ENCODE measurements at regions not wholly inside any gene's neighbourhood (a gene's known extent, or its start where the extent isn't known, plus 50 kb on each side); places are given as distances from the start of the nearest gene placed in this dataset.

GRCh38 chr5:133843911-133844310 is 124.5 kb downstream of the C5orf15 start:
- H3K36me3 ChIP-seq (ENCODE audit: control insufficient read depth in 1 of 2, insufficient read depth in 2 of 2, low read depth in 1 of 2, low read length in 2 of 2): no peaks in the 10 kb centered on the region
- no peak overlapping the region for H4K8ac ChIP-seq (ENCODE audit: low read length)

GRCh38 chr5:133842846-133843611 is 125.4 kb downstream of the C5orf15 start:
- Histone ChIP-seq H2AK5ac (ENCODE audit: low read length, severe bottlenecking) (no peak overlapping the region), H3K23ac (ENCODE audit: low read length in 2 of 2) (no peak overlapping the region), H3K9ac (ENCODE audit: low read length) (no peak overlapping the region), H2BK12ac (ENCODE audit: low read length in 2 of 2) (no peak overlapping the region), H3K9me3 (ENCODE audit: control insufficient read depth, low read length) (no peaks in the 10 kb centered on the region), H3K36me3 (ENCODE audit: control insufficient read depth in 1 of 2, insufficient read depth in 2 of 2, low read depth in 1 of 2, low read length in 2 of 2) (no peaks in the 10 kb centered on the region), H3K18ac (ENCODE audit: low read depth in 1 of 2, low read length in 2 of 2) (no peak overlapping the region), H4K8ac (ENCODE audit: low read length) (no peak overlapping the region), H3K27ac (ENCODE audit: low read length, poor library complexity, severe bottlenecking) (peak overlapping the region; percentile 3), H3K79me1 (replicated peaks; ENCODE audit: low read length, poor library complexity, severe bottlenecking) (no peaks in the 10 kb centered on the region), H3K14ac (ENCODE audit: low read length in 2 of 2) (no peak overlapping the region), H2BK5ac (ENCODE audit: low read depth, low read length, poor library complexity, severe bottlenecking) (no peak overlapping the region), H2AFZ (ENCODE audit: low read depth, low read length) (no peak overlapping the region), H3K27me3 (ENCODE audit: control insufficient read depth in 1 of 2, insufficient read depth in 1 of 2, low read length in 2 of 2) (peaks cover 55 to 70% of the 10 kb centered on the region in 2 experiments), H3K4me3 (ENCODE audit: insufficient read depth in 1 of 2, low read depth in 1 of 2, low read length in 2 of 2) (no peak overlapping the region), H3K4me1 (ENCODE audit: control insufficient read depth, insufficient read depth, low read depth, low read length) (peaks cover 13% of the 10 kb centered on the region), H2BK15ac (ENCODE audit: low read depth, poor library complexity, severe bottlenecking) (no peak overlapping the region), H3K4ac (ENCODE audit: low read depth in 1 of 2, low read length in 2 of 2) (no peak overlapping the region), H4K91ac (ENCODE audit: low read length) (no peak overlapping the region), H3K4me2 (ENCODE audit: low read length, poor library complexity, severe bottlenecking) (no peak overlapping the region), H2BK120ac (ENCODE audit: low read depth, low read length) (no peak overlapping the region)
- WGBS: 74% methylated on average over 11 of the region's 11 CpGs
- DNase-seq: no peak

More at GRCh38 chr5:133843911-133844310, 124.5 kb downstream of the C5orf15 start:
- Histone ChIP-seq H2BK5ac (ENCODE audit: low read depth, low read length, poor library complexity, severe bottlenecking) (no peak overlapping the region), H3K23ac (ENCODE audit: low read length in 2 of 2) (no peak overlapping the region), H3K27me3 (ENCODE audit: control insufficient read depth in 1 of 2, insufficient read depth in 1 of 2, low read length in 2 of 2) (peaks cover 62 to 68% of the 10 kb centered on the region in 2 experiments), H3K4me2 (ENCODE audit: low read length, poor library complexity, severe bottlenecking) (no peak overlapping the region), H3K79me1 (replicated peaks; ENCODE audit: low read length, poor library complexity, severe bottlenecking) (no peaks in the 10 kb centered on the region), H3K4ac (ENCODE audit: low read depth in 1 of 2, low read length in 2 of 2) (no peak overlapping the region), H2AK5ac (ENCODE audit: low read length, severe bottlenecking) (no peak overlapping the region), H3K4me3 (ENCODE audit: insufficient read depth in 1 of 2, low read depth in 1 of 2, low read length in 2 of 2) (no peak overlapping the region), H2AFZ (ENCODE audit: low read depth, low read length) (no peak overlapping the region), H2BK120ac (ENCODE audit: low read depth, low read length) (no peak overlapping the region), H2BK12ac (ENCODE audit: low read length in 2 of 2) (no peak overlapping the region), H3K14ac (ENCODE audit: low read length in 2 of 2) (no peak overlapping the region), H3K18ac (ENCODE audit: low read depth in 1 of 2, low read length in 2 of 2) (no peak overlapping the region), H2BK15ac (ENCODE audit: low read depth, poor library complexity, severe bottlenecking) (no peak overlapping the region), H3K9me3 (ENCODE audit: control insufficient read depth, low read length) (no peaks in the 10 kb centered on the region), H3K4me1 (ENCODE audit: control insufficient read depth, insufficient read depth, low read depth, low read length) (peaks cover 13% of the 10 kb centered on the region), H4K91ac (ENCODE audit: low read length) (no peak overlapping the region), H3K27ac (ENCODE audit: low read length, poor library complexity, severe bottlenecking) (no peak overlapping the region), H3K9ac (ENCODE audit: low read length) (no peak overlapping the region)
- WGBS: 86% methylated on average over 4 of the region's 4 CpGs
- no peak for DNase-seq

DNA sequence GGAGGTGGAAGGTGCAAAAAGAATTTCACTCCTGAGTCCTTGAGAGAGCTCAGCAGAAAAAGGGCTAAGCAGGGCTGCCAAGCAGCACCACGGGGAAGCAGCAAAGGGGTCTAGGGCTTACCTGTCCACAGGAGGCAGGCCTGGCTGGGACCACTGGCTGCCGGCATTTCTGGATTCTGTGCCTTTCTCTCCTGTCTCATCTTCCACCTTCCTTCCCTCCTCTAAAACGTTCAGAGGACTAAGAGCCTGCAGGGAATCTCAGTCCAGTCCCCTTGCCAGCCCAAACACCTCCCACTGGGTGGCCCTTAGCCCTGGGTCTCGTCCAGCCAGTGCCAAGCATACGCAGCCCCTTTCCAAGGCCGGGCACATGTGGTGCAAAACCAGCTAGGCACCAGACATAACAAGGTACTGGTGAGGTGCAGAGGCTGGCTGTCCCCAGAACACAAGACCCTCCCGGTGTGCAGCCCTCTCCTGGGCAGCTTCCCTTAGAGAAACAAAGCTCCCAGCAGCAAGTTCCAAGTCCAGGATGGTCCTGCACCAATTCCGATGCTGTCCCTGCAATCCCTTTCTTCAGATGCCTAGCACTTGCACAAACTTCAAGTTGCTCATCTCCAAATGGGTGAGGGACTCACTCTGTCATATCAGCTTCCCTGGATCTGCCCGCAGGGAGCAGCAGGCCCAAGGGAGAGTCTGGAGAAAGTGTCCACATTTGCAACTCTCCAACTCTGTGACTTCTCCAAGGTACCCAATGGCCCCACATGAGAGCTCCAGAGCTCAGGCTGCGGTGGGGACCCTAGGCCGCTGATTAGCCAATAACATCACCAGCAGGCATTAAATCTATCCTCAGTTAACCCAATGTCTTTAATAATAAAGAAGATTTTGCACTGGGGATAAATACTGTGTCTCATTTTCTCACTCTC is 126.3 kb downstream of the C5orf15 start:
- no peak overlapping the region for H3K23ac ChIP-seq (ENCODE audit: low read length in 2 of 2)
- no peak overlapping the region for H4K91ac ChIP-seq (ENCODE audit: low read length)
- no peak overlapping the region for H2BK120ac ChIP-seq (ENCODE audit: low read depth, low read length)
- H3K18ac ChIP-seq (ENCODE audit: low read depth in 1 of 2, low read length in 2 of 2): no peak overlapping the region
- H4K8ac ChIP-seq (ENCODE audit: low read length): no peak overlapping the region
- H3K4me1 ChIP-seq (ENCODE audit: control insufficient read depth, insufficient read depth, low read depth, low read length): peaks cover 15% of the 10 kb centered on the region
- H3K36me3 ChIP-seq (ENCODE audit: control insufficient read depth in 1 of 2, insufficient read depth in 2 of 2, low read depth in 1 of 2, low read length in 2 of 2): no peaks in the 10 kb centered on the region
- H3K27me3 ChIP-seq (ENCODE audit: control insufficient read depth in 1 of 2, insufficient read depth in 1 of 2, low read length in 2 of 2): peaks cover 46 to 67% of the 10 kb centered on the region in 2 experiments
- WGBS: 73% methylated on average over 11 of the region's 11 CpGs
- no peak overlapping the region for H3K14ac ChIP-seq (ENCODE audit: low read length in 2 of 2)
- H3K4ac ChIP-seq (ENCODE audit: low read depth in 1 of 2, low read length in 2 of 2): no peak overlapping the region
- H3K9me3 ChIP-seq (ENCODE audit: control insufficient read depth, low read length): no peaks in the 10 kb centered on the region
- no peak overlapping the region for H2BK12ac ChIP-seq (ENCODE audit: low read length in 2 of 2)
- H2AFZ ChIP-seq (ENCODE audit: low read depth, low read length): no peak overlapping the region
- H2AK5ac ChIP-seq (ENCODE audit: low read length, severe bottlenecking): no peak overlapping the region
- H3K27ac ChIP-seq (ENCODE audit: low read length, poor library complexity, severe bottlenecking): no peak overlapping the region
- no peak overlapping the region for H3K9ac ChIP-seq (ENCODE audit: low read length)
- H3K4me3 ChIP-seq (ENCODE audit: insufficient read depth in 1 of 2, low read depth in 1 of 2, low read length in 2 of 2): no peak overlapping the region
- H2BK15ac ChIP-seq (ENCODE audit: low read depth, poor library complexity, severe bottlenecking): no peak overlapping the region
- no peak overlapping the region for H3K4me2 ChIP-seq (ENCODE audit: low read length, poor library complexity, severe bottlenecking)
- no peak overlapping the region for H2BK5ac ChIP-seq (ENCODE audit: low read depth, low read length, poor library complexity, severe bottlenecking)
- H3K79me1 ChIP-seq (replicated peaks; ENCODE audit: low read length, poor library complexity, severe bottlenecking): no peaks in the 10 kb centered on the region
- no peak for DNase-seq

- H4K8ac ChIP-seq (ENCODE audit: low read length): no peak overlapping the region
- no peak overlapping the region for H3K27ac ChIP-seq (ENCODE audit: low read length, poor library complexity, severe bottlenecking)
- no peak overlapping the region for H3K23ac ChIP-seq (ENCODE audit: low read length in 2 of 2)
- H3K14ac ChIP-seq (ENCODE audit: low read length in 2 of 2): no peak overlapping the region
- WGBS: 77% methylated on average over 2 of the region's 2 CpGs
- no peak overlapping the region for H2AK5ac ChIP-seq (ENCODE audit: low read length, severe bottlenecking)
- no peak overlapping the region for H2BK5ac ChIP-seq (ENCODE audit: low read depth, low read length, poor library complexity, severe bottlenecking)
- no peak overlapping the region for H2BK120ac ChIP-seq (ENCODE audit: low read depth, low read length)
- no peak overlapping the region for H4K91ac ChIP-seq (ENCODE audit: low read length)
- H3K36me3 ChIP-seq (ENCODE audit: control insufficient read depth in 1 of 2, insufficient read depth in 2 of 2, low read depth in 1 of 2, low read length in 2 of 2): no peaks in the 10 kb centered on the region
- H3K4ac ChIP-seq (ENCODE audit: low read depth in 1 of 2, low read length in 2 of 2): no peak overlapping the region
- H3K18ac ChIP-seq (ENCODE audit: low read depth in 1 of 2, low read length in 2 of 2): no peak overlapping the region
- peaks cover 37 to 58% of the 10 kb centered on the region in 2 experiments for H3K27me3 ChIP-seq (ENCODE audit: control insufficient read depth in 1 of 2, insufficient read depth in 1 of 2, low read length in 2 of 2)
- H3K4me3 ChIP-seq (ENCODE audit: insufficient read depth in 1 of 2, low read depth in 1 of 2, low read length in 2 of 2): no peak overlapping the region
- no peaks in the 10 kb centered on the region for H3K79me1 ChIP-seq (replicated peaks; ENCODE audit: low read length, poor library complexity, severe bottlenecking)
- H2BK12ac ChIP-seq (ENCODE audit: low read length in 2 of 2): no peak overlapping the region
- peaks cover 15% of the 10 kb centered on the region for H3K4me1 ChIP-seq (ENCODE audit: control insufficient read depth, insufficient read depth, low read depth, low read length)
- no peak overlapping the region for H2BK15ac ChIP-seq (ENCODE audit: low read depth, poor library complexity, severe bottlenecking)
- H2AFZ ChIP-seq (ENCODE audit: low read depth, low read length): no peak overlapping the region
- no peak for DNase-seq
- H3K9ac ChIP-seq (ENCODE audit: low read length): no peak overlapping the region
- H3K4me2 ChIP-seq (ENCODE audit: low read length, poor library complexity, severe bottlenecking): no peak overlapping the region
- no peaks in the 10 kb centered on the region for H3K9me3 ChIP-seq (ENCODE audit: control insufficient read depth, low read length)
Measured at GRCh38 chr5:133840168-133840567, 128.3 kb downstream of the C5orf15 start.
